HG02763 (cell line): ENCODE measurements at regions not wholly inside any gene's neighbourhood (a gene's known extent, or its start where the extent isn't known, plus 50 kb on each side); places are given as distances from the start of the nearest gene placed in this dataset.
"Not testable (repeated sequence)": the region's sequence is repeated elsewhere in the genome, so short reads cannot be mapped to it uniquely, and the experiment has no call there.

ENCODE experiments used
- ATAC-seq: cut with Tn5 transposase; IDR thresholded peaks from one replicate; pipeline ENCODE4 v1.9.1; 2021; ENCODE audit warnings: mild to moderate bottlenecking, moderate library complexity; ENCODE audit not compliant: unreplicated experiment

- ATAC-seq = no peak
Measured at GRCh38 chr14:99009871-99010270, 262.1 kb downstream of the BCL11B start.

- ATAC-seq = no peak
Measured at GRCh38 chr14:99011385-99011784, 260.6 kb downstream of the BCL11B start.

GRCh38 chr14:99012703-99013102, 259.3 kb downstream of the BCL11B start:
- ATAC-seq = no peak

- ATAC-seq = no peak
Measured at GRCh38 chr14:99015833-99016232, 256.2 kb downstream of the BCL11B start.

DNA sequence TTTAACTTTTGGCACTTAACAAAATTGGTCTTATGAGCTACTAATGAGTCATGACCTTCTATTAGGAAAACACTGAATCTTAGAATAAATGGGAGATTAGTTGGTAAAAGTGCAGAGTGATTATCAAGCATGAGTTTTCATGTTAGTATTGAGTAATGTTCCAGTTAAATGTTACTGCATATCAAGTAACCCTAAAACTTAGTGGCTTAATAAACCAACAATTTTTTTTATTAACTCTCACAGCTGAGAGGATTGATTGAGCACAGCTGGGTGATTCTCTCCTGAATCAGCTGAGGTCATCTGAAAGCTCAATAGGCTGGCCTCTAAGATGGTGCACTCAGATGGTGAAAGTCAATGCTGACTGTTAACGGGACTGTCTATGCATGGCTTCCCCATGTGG, 248.6 kb downstream of the BCL11B start:
- no peak for ATAC-seq

- no peak for ATAC-seq
Measured at GRCh38 chr14:99024926-99025325, 247.1 kb downstream of the BCL11B start.

- ATAC-seq = no peak
Measured at GRCh38 chr14:99025418-99025817, 246.6 kb downstream of the BCL11B start.

- ATAC-seq = no peak
Measured at GRCh38 chr14:99026471-99026870, 245.5 kb downstream of the BCL11B start.

DNA sequence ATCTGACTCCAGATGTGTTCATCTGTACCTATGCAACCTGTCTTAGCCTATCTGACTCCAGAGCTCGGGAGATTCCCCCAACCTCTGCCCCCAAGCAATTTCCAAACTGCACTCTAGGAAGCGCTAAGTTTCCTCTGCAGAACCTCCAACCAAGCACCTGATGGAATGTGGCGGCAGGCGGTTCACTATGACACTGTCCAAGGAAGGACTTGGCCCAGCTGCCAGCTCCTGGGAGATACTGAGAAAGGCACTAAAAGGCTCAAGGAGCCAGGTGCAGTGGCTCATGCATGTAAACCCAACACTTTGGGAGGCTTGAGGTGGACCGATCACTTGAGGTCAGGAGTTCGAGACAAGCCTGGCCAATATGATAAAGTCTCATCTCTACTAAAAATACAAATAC, 244.0 kb downstream of the BCL11B start:
- ATAC-seq = no peak

- ATAC-seq = no peak
Measured at GRCh38 chr14:99028521-99028920, 243.5 kb downstream of the BCL11B start.

- no peak for ATAC-seq
Measured at GRCh38 chr14:99029145-99029915, 242.7 kb downstream of the BCL11B start.

- ATAC-seq = no peak
Measured at GRCh38 chr14:99029916-99030305, 242.1 kb downstream of the BCL11B start.

GRCh38 chr14:99030454-99030853, 241.5 kb downstream of the BCL11B start:
- ATAC-seq = no peak

- no peak for ATAC-seq
Measured at GRCh38 chr14:99032759-99033158, 239.2 kb downstream of the BCL11B start.

GRCh38 chr14:99033951-99034350, 238.0 kb downstream of the BCL11B start:
- ATAC-seq = no peak

- no peak for ATAC-seq
Measured at GRCh38 chr14:99034711-99035171, 237.3 kb downstream of the BCL11B start.

DNA sequence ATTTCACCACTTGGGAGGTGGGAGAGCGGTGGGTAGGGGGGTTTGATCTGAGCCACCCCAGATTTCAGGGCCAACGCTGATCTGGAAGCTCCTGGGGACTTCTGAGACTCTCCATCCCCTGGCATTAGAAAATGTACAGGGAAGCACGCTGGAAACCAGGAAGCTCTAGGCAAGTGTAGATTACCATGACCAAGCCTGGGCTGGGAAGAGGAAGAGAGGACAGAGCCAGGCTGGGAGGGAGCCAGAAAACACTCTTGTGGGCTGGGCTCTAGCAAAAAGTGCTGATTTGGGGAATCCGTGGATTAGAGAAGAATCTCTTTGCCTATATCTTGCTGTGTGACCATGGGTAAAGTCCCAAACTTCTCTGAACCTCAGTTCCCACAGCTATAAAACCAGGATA, 236.7 kb downstream of the BCL11B start:
- no peak for ATAC-seq

GRCh38 chr14:99035712-99036610, 236.0 kb downstream of the BCL11B start:
- ATAC-seq = no peak

- no peak for ATAC-seq
Measured at GRCh38 chr14:99036611-99037293, 235.2 kb downstream of the BCL11B start.

- not testable (repeated sequence) for ATAC-seq
Measured at GRCh38 chr14:99037326-99037725, 234.7 kb downstream of the BCL11B start.

GRCh38 chr14:99037777-99038430, 234.1 kb downstream of the BCL11B start:
- ATAC-seq = no peak
